Stimulated activated CD4-positive, alpha-beta T cell treated with anti-CD3 and anti-CD28 coated beads, Interleukin-2, amount 100 ng/mL, for 48 hours (primary cell): ENCODE measurements at regions not wholly inside any gene's neighbourhood (a gene's known extent, or its start where the extent isn't known, plus 50 kb on each side); places are given as distances from the start of the nearest gene placed in this dataset.

ENCODE experiments used
- DNase-seq, 2 donors: peaks; one replicate each; pipeline ENCODE4 v3.0.0-alpha.2; 2020

DNA sequence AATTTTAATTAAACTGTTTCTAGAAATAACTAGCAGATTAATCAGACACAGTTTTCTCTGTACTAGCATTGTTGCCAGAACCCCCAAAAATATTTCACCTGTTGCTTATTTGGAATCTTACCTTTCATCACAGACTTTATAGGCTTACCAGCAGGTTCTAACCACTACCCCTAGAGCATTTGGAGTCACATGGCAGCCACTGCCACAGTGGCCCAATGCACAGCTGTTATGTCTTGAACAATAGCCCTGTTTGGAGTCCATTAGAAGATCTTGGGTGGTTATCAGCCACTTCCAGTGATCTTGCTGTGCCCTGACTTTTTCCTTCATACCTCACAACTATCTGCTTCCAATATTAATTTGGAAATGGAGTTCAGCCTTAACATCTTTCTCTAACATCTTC, 186.2 kb upstream of the TANK start:
- no peak for DNase-seq

DNA sequence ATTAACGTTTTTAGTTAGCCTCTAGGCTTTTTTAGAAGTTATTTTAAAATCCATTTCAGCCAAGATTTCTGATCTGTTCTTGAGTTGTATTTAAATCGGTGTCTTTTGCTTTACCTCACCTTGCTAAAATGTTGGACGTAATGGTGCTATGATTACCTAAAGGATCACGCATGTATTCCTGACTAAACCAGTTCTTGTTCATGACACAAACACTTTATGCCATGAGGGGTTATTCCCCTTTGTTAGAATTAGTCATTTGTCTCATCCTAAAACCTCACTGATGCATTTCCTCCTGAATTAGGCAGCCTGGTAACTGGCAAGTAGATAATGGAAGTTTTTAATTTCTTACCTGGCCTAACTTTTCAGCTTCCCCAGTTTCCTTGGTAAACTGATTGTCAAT, 185.4 kb upstream of the TANK start:
- no peak for DNase-seq

DNA sequence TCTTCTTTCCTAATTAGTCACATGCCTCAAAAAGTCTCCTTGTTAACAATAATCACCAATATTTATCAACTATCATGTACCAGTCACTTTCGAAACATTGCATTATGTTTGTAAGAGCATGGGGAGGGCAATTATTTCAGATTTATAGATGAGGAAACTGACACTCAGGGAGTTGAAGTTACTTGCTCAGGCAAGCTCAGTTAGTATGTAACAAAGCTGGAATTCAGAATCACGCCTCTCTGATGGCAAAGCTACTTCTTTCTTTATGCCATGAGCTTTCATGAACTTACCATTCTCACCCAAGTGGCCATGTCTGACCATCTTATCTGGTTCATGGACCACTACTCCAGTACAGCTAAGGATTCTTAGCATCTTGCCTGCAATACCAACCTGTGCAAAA, 183.4 kb upstream of the TANK start:
- DNase-seq, result no peak

DNA sequence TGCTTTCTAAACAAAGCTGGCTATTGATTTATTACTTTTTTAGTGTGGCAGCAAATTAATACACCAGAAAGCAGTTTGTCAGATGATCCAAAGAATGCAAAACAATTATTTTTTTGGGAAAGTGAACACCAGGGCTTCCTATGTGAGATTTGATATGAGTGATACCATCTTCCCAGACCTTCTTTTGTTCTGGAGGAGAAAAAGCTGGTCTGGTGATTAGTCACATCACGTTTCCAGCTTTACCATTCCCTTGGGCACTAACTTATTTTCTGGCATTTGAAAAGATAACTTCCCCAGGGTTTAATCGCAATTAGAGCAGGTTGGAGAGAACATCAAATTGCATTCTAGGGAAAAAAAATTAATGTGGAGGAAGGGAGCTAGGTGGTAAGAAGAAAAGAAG, 182.9 kb upstream of the TANK start:
- DNase-seq, result no peak

- DNase-seq, result no peak
Observed at GRCh38 chr2:160977854-160978253, 182.4 kb upstream of the TANK start.

- no peak for DNase-seq
Observed at GRCh38 chr2:160984426-160985077, 175.7 kb upstream of the TANK start.

DNA sequence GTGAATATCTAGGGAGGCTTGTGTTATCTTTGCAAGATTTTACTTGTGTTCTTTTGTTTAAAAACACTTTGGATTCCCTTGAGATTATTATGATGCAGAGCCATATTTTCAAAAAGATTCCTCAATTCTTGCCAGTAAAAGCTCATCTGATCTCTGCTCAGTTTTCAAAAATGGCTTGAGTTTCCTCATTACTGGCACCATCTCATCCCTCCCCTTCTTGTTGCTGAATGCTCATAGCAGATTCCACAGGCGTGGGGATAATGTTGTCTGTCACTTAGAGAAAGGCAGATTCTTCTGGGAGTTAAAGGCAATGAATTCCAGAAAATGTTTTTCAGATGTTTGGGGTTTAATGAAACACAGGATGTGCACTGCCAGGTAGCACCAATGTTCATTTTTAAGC, 170.4 kb upstream of the TANK start:
- no peak for DNase-seq

DNA sequence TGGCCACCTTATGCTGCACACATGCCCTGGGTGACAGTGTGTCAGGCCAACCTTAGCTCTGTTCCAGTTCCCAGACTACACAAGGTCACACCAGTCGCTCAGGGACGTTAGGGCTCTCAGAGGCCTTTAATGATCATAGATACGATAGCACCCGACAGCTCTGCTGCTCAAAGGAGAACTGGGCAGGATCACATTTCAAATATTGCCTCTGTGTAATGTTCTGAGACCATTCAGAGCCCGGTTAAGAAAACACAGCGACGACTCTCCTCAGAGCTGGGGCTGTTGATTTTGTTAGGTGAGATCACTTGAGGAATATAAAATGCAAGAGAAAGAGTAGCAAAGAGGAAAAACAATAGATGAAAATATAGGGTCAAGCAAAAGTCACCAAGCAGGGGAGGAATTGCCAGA, 166.6 kb upstream of the TANK start:
- no peak for DNase-seq

DNA sequence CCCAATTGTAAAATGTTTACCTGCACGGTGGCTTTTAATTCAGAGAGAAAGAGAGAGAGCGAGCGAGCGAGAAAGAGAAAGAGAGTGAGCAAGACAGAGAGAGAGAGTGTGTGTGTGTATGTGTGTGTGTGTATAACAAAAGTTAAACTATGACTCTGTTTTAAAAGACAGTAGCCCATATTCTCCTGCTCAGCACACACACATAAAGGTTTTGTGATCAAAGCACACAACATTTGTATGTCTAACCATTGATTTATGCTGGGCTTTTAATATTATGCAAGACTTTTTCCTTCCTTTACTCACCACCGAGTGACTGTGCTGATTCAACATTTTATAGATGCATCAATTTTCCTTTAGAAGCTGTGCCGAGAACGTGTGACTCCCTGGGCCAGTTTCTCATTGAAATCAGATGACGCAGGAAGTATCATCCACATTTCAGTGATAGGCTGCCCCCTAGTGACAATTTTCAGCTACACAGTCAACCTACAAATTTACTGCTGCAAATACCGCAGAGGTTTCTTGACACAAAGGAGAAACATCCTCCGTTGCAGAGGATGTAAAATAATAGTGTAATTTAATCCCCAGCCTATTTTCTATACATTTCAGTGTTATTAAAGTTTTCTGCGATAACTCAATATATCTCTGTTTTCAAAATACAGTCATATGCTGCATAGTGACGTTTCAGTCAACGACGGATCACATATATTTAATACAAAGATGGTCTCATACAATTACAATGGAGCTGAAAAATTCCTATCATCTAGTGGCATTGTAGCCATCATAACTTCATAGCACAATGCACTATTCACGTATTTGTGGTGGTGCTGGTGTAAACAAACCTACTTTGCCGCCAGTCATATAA, 165.9 kb upstream of the TANK start:
- peak; percentile 70 to 72 for DNase-seq

GRCh38 chr2:160996584-160996983, 163.6 kb upstream of the TANK start:
- no peak for DNase-seq

GRCh38 chr2:161004379-161004778, 155.8 kb upstream of the TANK start:
- no peak for DNase-seq

- no peak for DNase-seq
Observed at GRCh38 chr2:161005170-161005569, 155.1 kb upstream of the TANK start.

DNA sequence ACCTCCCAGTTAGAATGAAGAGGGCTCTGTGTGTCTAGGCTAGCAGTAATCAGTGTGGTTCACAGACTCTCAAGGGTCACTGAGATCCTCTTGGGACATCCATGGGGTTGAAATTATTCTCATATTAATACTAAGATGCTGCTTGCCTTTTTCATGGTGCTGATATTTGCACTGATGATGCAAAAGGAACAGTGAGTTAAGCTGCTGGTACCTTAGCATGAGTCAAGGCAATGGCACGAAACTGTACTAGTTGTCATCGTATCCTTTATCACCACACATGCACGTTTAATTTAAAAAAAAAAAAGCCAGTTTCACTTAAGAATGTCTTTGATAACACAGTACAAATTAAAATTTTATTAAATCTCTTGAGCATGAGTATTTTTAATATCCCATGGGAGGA, 151.9 kb upstream of the TANK start:
- no peak for DNase-seq

- no peak for DNase-seq
Observed at GRCh38 chr2:161010503-161011015, 149.7 kb upstream of the TANK start.

GRCh38 chr2:161017780-161018470, 142.3 kb upstream of the TANK start:
- DNase-seq, result no peak

- DNase-seq, result no peak
Observed at GRCh38 chr2:161019311-161019710, 140.9 kb upstream of the TANK start.

GRCh38 chr2:161020437-161020836, 139.8 kb upstream of the TANK start:
- DNase-seq, result no peak

- DNase-seq, result no peak
Observed at GRCh38 chr2:161028581-161028980, 131.6 kb upstream of the TANK start.

DNA sequence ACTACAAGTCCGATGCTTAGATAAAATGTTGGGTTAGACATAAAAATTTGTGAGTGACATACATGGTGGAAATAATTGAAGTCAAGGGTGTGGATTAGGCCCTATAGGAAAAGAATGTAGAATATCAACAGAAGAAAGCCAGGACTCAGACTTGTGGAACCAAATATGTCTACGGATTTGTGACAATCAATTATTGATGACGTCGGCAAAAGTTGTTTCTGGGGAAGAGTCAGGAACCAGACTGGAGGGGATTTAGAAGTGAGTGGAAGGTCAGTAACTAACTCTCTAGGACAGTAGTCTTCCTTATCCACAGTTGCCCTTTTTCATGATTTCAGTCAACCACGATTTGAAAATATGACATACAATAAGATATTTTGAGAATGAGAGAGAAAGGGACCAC, 130.9 kb upstream of the TANK start:
- DNase-seq, result no peak

- no peak for DNase-seq
Observed at GRCh38 chr2:161030260-161031063, 129.8 kb upstream of the TANK start.

DNA sequence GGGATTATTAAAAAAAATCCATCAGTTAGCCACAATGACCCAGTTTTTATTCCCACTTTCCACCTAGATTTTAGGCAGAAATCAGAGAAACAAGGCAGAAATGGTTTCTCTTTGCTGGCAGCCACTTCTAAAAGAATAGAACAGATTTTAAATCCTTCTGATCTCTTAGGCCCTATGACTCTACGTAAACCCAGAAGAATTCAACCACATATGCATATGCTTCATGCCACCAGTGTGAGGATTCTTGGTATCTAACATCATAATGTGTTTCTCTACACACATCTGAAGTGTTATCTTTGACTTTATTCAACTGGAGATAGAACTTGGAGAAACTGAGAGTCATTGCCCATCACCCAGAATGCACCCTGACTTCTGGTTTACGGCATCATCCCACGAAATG, 128.7 kb upstream of the TANK start:
- DNase-seq, result no peak

- DNase-seq, result no peak
Observed at GRCh38 chr2:161032635-161033034, 127.6 kb upstream of the TANK start.
